Calu3 (cell line): ENCODE measurements at regions not wholly inside any gene's neighbourhood (a gene's known extent, or its start where the extent isn't known, plus 50 kb on each side); places are given as distances from the start of the nearest gene placed in this dataset.

ENCODE experiments used
- BruUV-seq: library from RNA; stranded (reverse); fragments of 400-500 nt; replicated peaks from 2 replicates; lab custom pipeline; 2021; lab: Mats Ljungman, UMichigan
- CTCF ChIA-PET: fragments of 300-600 bp; sonication (Branson Sonifier 250); formaldehyde crosslinking; loops from one replicate; lab custom pipeline; 2022; ENCODE audit warnings: antibody characterized with exemption; lab: Charles Lee
- DNase-seq: peaks from one replicate; pipeline ENCODE4 v3.0.0; 2022
- H3K27ac Mint-ChIP-seq: one replicate; pipeline ENCODE4 v1.8.0; 2022; ENCODE audit warnings: mixed read lengths; ENCODE audit not compliant: unreplicated experiment
- H3K27me3 Mint-ChIP-seq: one replicate; pipeline ENCODE4 v1.8.0; 2022; ENCODE audit warnings: mixed read lengths; ENCODE audit not compliant: unreplicated experiment
- H3K36me3 Mint-ChIP-seq: one replicate; pipeline ENCODE4 v1.8.0; 2022; ENCODE audit warnings: mild to moderate bottlenecking, moderate library complexity, mixed read lengths; ENCODE audit not compliant: insufficient read depth, unreplicated experiment
- H3K4me1 Mint-ChIP-seq: one replicate; pipeline ENCODE4 v1.8.0; 2022; ENCODE audit warnings: mild to moderate bottlenecking, low read depth, mixed read lengths; ENCODE audit not compliant: unreplicated experiment
- H3K4me3 Mint-ChIP-seq: one replicate; pipeline ENCODE4 v1.8.0; 2022; ENCODE audit warnings: mild to moderate bottlenecking, low read depth, moderate library complexity, mixed read lengths; ENCODE audit not compliant: unreplicated experiment
- H3K9me3 Mint-ChIP-seq: one replicate; pipeline ENCODE4 v1.8.0; 2022; ENCODE audit warnings: low read depth, mixed read lengths; ENCODE audit not compliant: unreplicated experiment
- CTCF ChIP-seq: fragments of 200-600 bp; IDR thresholded peaks from one replicate; pipeline ENCODE4 v1.8.0; 2022; ENCODE audit warnings: antibody characterized with exemption; ENCODE audit not compliant: unreplicated experiment
- intact Hi-C: fragments of 100-400 bp; cut with micrococcal nuclease; formaldehyde crosslinking; loops from one replicate; pipeline ENCODE4 v1.10.0; 2022; ENCODE audit not compliant: unreplicated experiment

GRCh38 chr1:69196071-69196470, 371.7 kb upstream of the LRRC7 start:
- TF ChIP-seq CTCF = no peak
- H3K4me1 Mint-ChIP-seq = no peaks in the 10 kb centered on the region
- H3K9me3 Mint-ChIP-seq = peaks cover 7% of the 10 kb centered on the region
- H3K4me3 Mint-ChIP-seq = no peak overlapping the region
- H3K36me3 Mint-ChIP-seq = no peaks in the 10 kb centered on the region
- CTCF ChIA-PET = no interaction called here
- intact Hi-C loops = no loop called here
- no peak for DNase-seq
- no TSS peak for BruUV-seq
- H3K27ac Mint-ChIP-seq = no peak overlapping the region
- no peaks in the 10 kb centered on the region for H3K27me3 Mint-ChIP-seq

- CTCF ChIA-PET = no interaction called here
- Mint-ChIP-seq H3K4me3 (no peak overlapping the region), H3K27ac (no peak overlapping the region), H3K36me3 (no peaks in the 10 kb centered on the region), H3K4me1 (no peaks in the 10 kb centered on the region), H3K9me3 (peaks cover 9% of the 10 kb centered on the region), H3K27me3 (no peaks in the 10 kb centered on the region)
- TF ChIP-seq CTCF = no peak
- intact Hi-C loops = no loop called here
- BruUV-seq = no TSS peak
- no peak for DNase-seq
These were observed 369.9 kb upstream of the LRRC7 start for GRCh38 chr1:69197816-69198215.

GRCh38 chr1:69201716-69202115, 366.0 kb upstream of the LRRC7 start:
- DNase-seq = no peak
- H3K9me3 Mint-ChIP-seq = peaks cover 3% of the 10 kb centered on the region
- H3K27ac Mint-ChIP-seq = no peak overlapping the region
- no peaks in the 10 kb centered on the region for H3K36me3 Mint-ChIP-seq
- intact Hi-C loops = no loop called here
- no peaks in the 10 kb centered on the region for H3K4me1 Mint-ChIP-seq
- CTCF ChIA-PET = no interaction called here
- no TSS peak for BruUV-seq
- no peak for TF ChIP-seq CTCF
- H3K4me3 Mint-ChIP-seq = no peak overlapping the region
- no peaks in the 10 kb centered on the region for H3K27me3 Mint-ChIP-seq

GRCh38 chr1:69203166-69203565, 364.6 kb upstream of the LRRC7 start:
- BruUV-seq = no TSS peak
- no peaks in the 10 kb centered on the region for H3K36me3 Mint-ChIP-seq
- intact Hi-C loops = no loop called here

More at GRCh38 chr1:69203166-69203565, 364.6 kb upstream of the LRRC7 start:
- no peak for TF ChIP-seq CTCF
- Mint-ChIP-seq H3K27ac (no peak overlapping the region), H3K9me3 (peaks cover 3% of the 10 kb centered on the region), H3K27me3 (no peaks in the 10 kb centered on the region), H3K4me1 (no peaks in the 10 kb centered on the region), H3K4me3 (no peak overlapping the region)
- CTCF ChIA-PET = no interaction called here
- no peak for DNase-seq
